DND-41 (cell line): ENCODE measurements at regions not wholly inside any gene's neighbourhood (a gene's known extent, or its start where the extent isn't known, plus 50 kb on each side); places are given as distances from the start of the nearest gene placed in this dataset.

Source experiments
- ATAC-seq: fragments of 200-7000 bp; cut with Tn5 transposase; 3 replicates; pipeline ENCODE4 v1.9.1; 2021; ENCODE audit warnings: low read depth; ENCODE audit not compliant: insufficient read depth
- DNase-seq: peaks from one replicate; pipeline ENCODE4 v3.0.0-alpha.2; 2020
- H2AFZ ChIP-seq: 2 replicates; pipeline ENCODE4 v1.6.0; 2012; ENCODE audit warnings: low read depth, low read length
- H3K27ac ChIP-seq: 2 replicates; pipeline ENCODE4 v1.5.1; 2012; ENCODE audit warnings: low read length, inconsistent platforms
- H3K27me3 ChIP-seq: fragments of 200-600 bp; sonication (generic); 2 replicates; pipeline ENCODE4 v1.6.0; 2012; ENCODE audit warnings: low read length, mild to moderate bottlenecking, inconsistent platforms; ENCODE audit not compliant: insufficient read depth, poor library complexity
- H3K36me3 ChIP-seq: 2 replicates; pipeline ENCODE4 v1.5.1; 2012; ENCODE audit warnings: low read length, inconsistent platforms; ENCODE audit not compliant: insufficient read depth
- H3K4me1 ChIP-seq: 2 replicates; pipeline ENCODE4 v1.5.1; 2012; ENCODE audit warnings: mild to moderate bottlenecking, low read length; ENCODE audit not compliant: insufficient read depth
- H3K4me2 ChIP-seq: 2 replicates; pipeline ENCODE4 v1.6.0; 2012; ENCODE audit warnings: mild to moderate bottlenecking, moderate library complexity, low read length, inconsistent platforms; ENCODE audit not compliant: insufficient read depth
- H3K4me3 ChIP-seq, 2 experiments: fragments of 200-600 bp in 1 of 2; shearing (Covaris generic) in 1 of 2; 2 replicates each; pipeline ENCODE4 v1.5.1; 2012 to 2016; ENCODE audit warnings: inconsistent platforms in 2 of 2, low read length in 2 of 2, mild to moderate bottlenecking in 2 of 2, low read depth in 1 of 2, moderate library complexity in 1 of 2
- H3K79me2 ChIP-seq: 2 replicates; pipeline ENCODE4 v1.6.0; 2012; ENCODE audit warnings: low read length, inconsistent platforms; ENCODE audit not compliant: insufficient read depth
- H3K9ac ChIP-seq: 2 replicates; pipeline ENCODE4 v1.6.0; 2012; ENCODE audit warnings: low read depth, mild to moderate bottlenecking, inconsistent platforms, low read length, moderate library complexity
- H3K9me3 ChIP-seq: 2 replicates; pipeline ENCODE4 v1.5.1; 2012; ENCODE audit warnings: low read length, moderate library complexity, mild to moderate bottlenecking, inconsistent platforms; ENCODE audit not compliant: insufficient read depth, severe bottlenecking
- H4K20me1 ChIP-seq: 2 replicates; pipeline ENCODE4 v1.6.0; 2012; ENCODE audit warnings: low read length; ENCODE audit not compliant: insufficient read depth
- CTCF ChIP-seq: IDR thresholded peaks from 2 replicates; pipeline ENCODE4 v1.5.1; 2012; ENCODE audit warnings: borderline replicate concordance, low read length, moderate library complexity, mild to moderate bottlenecking; ENCODE audit not compliant: poor library complexity, severe bottlenecking; ENCODE audit errors: extremely low read depth
- EZH2 ChIP-seq: IDR thresholded peaks from 3 replicates; pipeline ENCODE4 v1.6.1; 2012; ENCODE audit warnings: borderline replicate concordance, low read depth, mild to moderate bottlenecking, moderate library complexity, low read length, inconsistent platforms; ENCODE audit not compliant: severe bottlenecking

- H2AFZ ChIP-seq: no peak overlapping the region
- TF ChIP-seq EZH2: no peak
- TF ChIP-seq CTCF: no peak
- H3K9ac ChIP-seq: no peak overlapping the region
- H3K36me3 ChIP-seq: no peaks in the 10 kb centered on the region
- peaks cover 10% of the 10 kb centered on the region for H3K27me3 ChIP-seq
- H4K20me1 ChIP-seq: no peaks in the 10 kb centered on the region
- H3K4me1 ChIP-seq: no peaks in the 10 kb centered on the region
- no peak overlapping the region for H3K4me3 ChIP-seq
- no peak for DNase-seq
- no peak overlapping the region for H3K27ac ChIP-seq
- H3K4me2 ChIP-seq: no peak overlapping the region
- no peak for ATAC-seq
- no peaks in the 10 kb centered on the region for H3K79me2 ChIP-seq
- H3K9me3 ChIP-seq: no peaks in the 10 kb centered on the region
Observed at GRCh38 chr2:236664136-236664535, 94.5 kb downstream of the ACKR3 start.

- H2AFZ ChIP-seq: no peak overlapping the region
- H3K9me3 ChIP-seq: no peaks in the 10 kb centered on the region
- H3K79me2 ChIP-seq: no peaks in the 10 kb centered on the region
- H4K20me1 ChIP-seq: no peaks in the 10 kb centered on the region
- H3K9ac ChIP-seq: no peak overlapping the region
- H3K4me2 ChIP-seq: no peak overlapping the region
- H3K27me3 ChIP-seq: peaks cover 8% of the 10 kb centered on the region
- DNase-seq (no peak), ATAC-seq (no peak)
- H3K4me3 ChIP-seq: no peak overlapping the region
- no peaks in the 10 kb centered on the region for H3K4me1 ChIP-seq
- no peak for TF ChIP-seq EZH2
- no peak for TF ChIP-seq CTCF
- H3K27ac ChIP-seq: no peak overlapping the region
- H3K36me3 ChIP-seq: no peaks in the 10 kb centered on the region
Observed at GRCh38 chr2:236665101-236665500, 95.5 kb downstream of the ACKR3 start.

GRCh38 chr2:236665572-236666118, 96.0 kb downstream of the ACKR3 start:
- peaks cover 8% of the 10 kb centered on the region for H3K27me3 ChIP-seq
- H3K4me1 ChIP-seq: no peaks in the 10 kb centered on the region
- no peaks in the 10 kb centered on the region for H3K36me3 ChIP-seq
- no peak overlapping the region for H3K27ac ChIP-seq
- no peak overlapping the region for H3K4me2 ChIP-seq
- ATAC-seq: no peak
- H2AFZ ChIP-seq: no peak overlapping the region
- DNase-seq: no peak
- no peak for TF ChIP-seq EZH2
- TF ChIP-seq CTCF: no peak
- no peak overlapping the region for H3K9ac ChIP-seq
- H4K20me1 ChIP-seq: no peaks in the 10 kb centered on the region
- H3K79me2 ChIP-seq: no peaks in the 10 kb centered on the region
- H3K9me3 ChIP-seq: no peaks in the 10 kb centered on the region
- no peak overlapping the region for H3K4me3 ChIP-seq

- Histone ChIP-seq H3K9ac (no peak overlapping the region), H3K27ac (no peak overlapping the region), H3K36me3 (no peaks in the 10 kb centered on the region), H3K4me1 (no peaks in the 10 kb centered on the region), H3K4me3 (no peak overlapping the region), H3K4me2 (no peak overlapping the region), H3K27me3 (peaks cover 5% of the 10 kb centered on the region), H4K20me1 (no peaks in the 10 kb centered on the region), H3K79me2 (no peaks in the 10 kb centered on the region), H3K9me3 (no peaks in the 10 kb centered on the region), H2AFZ (no peak overlapping the region)
- ATAC-seq (no peak), DNase-seq (no peak)
- no peak for TF ChIP-seq CTCF
- no peak for TF ChIP-seq EZH2
Observed at GRCh38 chr2:236666646-236667204, 97.1 kb downstream of the ACKR3 start.
